ENCODE measurements at regions not wholly inside any gene's neighbourhood (a gene's known extent, or its start where the extent isn't known, plus 50 kb on each side); places are given as distances from the start of the nearest gene placed in this dataset.

- Histone ChIP-seq H3K9me3 (ENCODE audit: control insufficient read depth, low read length) (no peaks in the 10 kb centered on the region), H3K27me3 (ENCODE audit: control insufficient read depth in 1 of 2, insufficient read depth in 2 of 2, low read length in 1 of 2) (no peaks in the 10 kb centered on the region), H3K4me3 (ENCODE audit: low read length in 2 of 2) (no peak overlapping the region), H3K4me1 (ENCODE audit: control insufficient read depth in 1 of 2, insufficient read depth in 2 of 2, low read length in 2 of 2) (no peaks in the 10 kb centered on the region), H3K36me3 (ENCODE audit: control insufficient read depth in 1 of 2, insufficient read depth in 2 of 2, low read length in 1 of 2) (no peaks in the 10 kb centered on the region), H3K27ac (ENCODE audit: low read depth in 1 of 2, low read length in 2 of 2) (no peak overlapping the region)
- 29 to 35% methylated on average over 5 of the region's 5 CpGs for WGBS, 2 donors
- DNase-seq (no peak), ATAC-seq (ENCODE audit: low FRiP score) (no peak)
- intact Hi-C loops (cut with DNase I) = no loop called here
Measured at GRCh38 chr21:16004086-16004485, 274.3 kb downstream of the USP25 start.

GRCh38 chr21:16004523-16004922 is 274.7 kb downstream of the USP25 start:
- intact Hi-C loops (cut with DNase I) = no loop called here
- H3K36me3 ChIP-seq (ENCODE audit: control insufficient read depth in 1 of 2, insufficient read depth in 2 of 2, low read length in 1 of 2) = no peaks in the 10 kb centered on the region
- H3K4me3 ChIP-seq (ENCODE audit: low read length in 2 of 2) = no peak overlapping the region
- DNase-seq = no peak
- no peak overlapping the region for H3K27ac ChIP-seq (ENCODE audit: low read depth in 1 of 2, low read length in 2 of 2)
- 85 to 88% methylated on average over 7 of the region's 7 CpGs for WGBS, 2 donors
- ATAC-seq (ENCODE audit: low FRiP score) = no peak
- H3K4me1 ChIP-seq (ENCODE audit: control insufficient read depth in 1 of 2, insufficient read depth in 2 of 2, low read length in 2 of 2) = no peaks in the 10 kb centered on the region
- H3K9me3 ChIP-seq (ENCODE audit: control insufficient read depth, low read length) = no peaks in the 10 kb centered on the region
- H3K27me3 ChIP-seq (ENCODE audit: control insufficient read depth in 1 of 2, insufficient read depth in 2 of 2, low read length in 1 of 2) = no peaks in the 10 kb centered on the region

GRCh38 chr21:16005996-16006395 is 276.2 kb downstream of the USP25 start:
- no peak overlapping the region for H3K27ac ChIP-seq (ENCODE audit: low read depth in 1 of 2, low read length in 2 of 2)
- H3K9me3 ChIP-seq (ENCODE audit: control insufficient read depth, low read length) = no peaks in the 10 kb centered on the region
- DNase-seq = no peak
- WGBS, 2 donors = 92 to 95% methylated on average over 1 of the region's 1 CpG
- no peaks in the 10 kb centered on the region for H3K4me1 ChIP-seq (ENCODE audit: control insufficient read depth in 1 of 2, insufficient read depth in 2 of 2, low read length in 2 of 2)
- no peaks in the 10 kb centered on the region for H3K36me3 ChIP-seq (ENCODE audit: control insufficient read depth in 1 of 2, insufficient read depth in 2 of 2, low read length in 1 of 2)
- intact Hi-C loops (cut with DNase I) = no loop called here
- ATAC-seq (ENCODE audit: low FRiP score) = no peak
- H3K4me3 ChIP-seq (ENCODE audit: low read length in 2 of 2) = no peak overlapping the region
- no peaks in the 10 kb centered on the region for H3K27me3 ChIP-seq (ENCODE audit: control insufficient read depth in 1 of 2, insufficient read depth in 2 of 2, low read length in 1 of 2)

GRCh38 chr21:16007943-16008342 is 278.2 kb downstream of the USP25 start:
- WGBS, 2 donors = 47 to 56% methylated on average over 2 of the region's 2 CpGs
- Histone ChIP-seq H3K36me3 (ENCODE audit: control insufficient read depth in 1 of 2, insufficient read depth in 2 of 2, low read length in 1 of 2) (no peaks in the 10 kb centered on the region), H3K27ac (ENCODE audit: low read depth in 1 of 2, low read length in 2 of 2) (no peak overlapping the region), H3K4me3 (ENCODE audit: low read length in 2 of 2) (no peak overlapping the region), H3K27me3 (ENCODE audit: control insufficient read depth in 1 of 2, insufficient read depth in 2 of 2, low read length in 1 of 2) (no peaks in the 10 kb centered on the region), H3K4me1 (ENCODE audit: control insufficient read depth in 1 of 2, insufficient read depth in 2 of 2, low read length in 2 of 2) (no peaks in the 10 kb centered on the region), H3K9me3 (ENCODE audit: control insufficient read depth, low read length) (peaks cover 1% of the 10 kb centered on the region)
- DNase-seq (no peak), ATAC-seq (ENCODE audit: low FRiP score) (no peak)
- intact Hi-C loops (cut with DNase I) = no loop called here

- 88 to 91% methylated on average over 4 of the region's 4 CpGs for WGBS, 2 donors
- Histone ChIP-seq H3K27ac (ENCODE audit: low read depth in 1 of 2, low read length in 2 of 2) (no peak overlapping the region), H3K4me1 (ENCODE audit: control insufficient read depth in 1 of 2, insufficient read depth in 2 of 2, low read length in 2 of 2) (no peaks in the 10 kb centered on the region), H3K27me3 (ENCODE audit: control insufficient read depth in 1 of 2, insufficient read depth in 2 of 2, low read length in 1 of 2) (no peaks in the 10 kb centered on the region), H3K36me3 (ENCODE audit: control insufficient read depth in 1 of 2, insufficient read depth in 2 of 2, low read length in 1 of 2) (no peaks in the 10 kb centered on the region), H3K4me3 (ENCODE audit: low read length in 2 of 2) (no peak overlapping the region), H3K9me3 (ENCODE audit: control insufficient read depth, low read length) (peaks cover 1% of the 10 kb centered on the region)
- intact Hi-C loops (cut with DNase I) = no loop called here
- DNase-seq (no peak), ATAC-seq (ENCODE audit: low FRiP score) (no peak)
Measured at GRCh38 chr21:16011719-16012118, 281.9 kb downstream of the USP25 start.

- H3K9me3 ChIP-seq (ENCODE audit: control insufficient read depth, low read length) = peaks cover 1% of the 10 kb centered on the region
- no peak for ATAC-seq (ENCODE audit: low FRiP score)
- H3K4me3 ChIP-seq (ENCODE audit: low read length in 2 of 2) = no peak overlapping the region
- 33 to 39% methylated on average over 2 of the region's 2 CpGs for WGBS, 2 donors
- no peaks in the 10 kb centered on the region for H3K36me3 ChIP-seq (ENCODE audit: control insufficient read depth in 1 of 2, insufficient read depth in 2 of 2, low read length in 1 of 2)
- intact Hi-C loops (cut with DNase I) = no loop called here
- no peaks in the 10 kb centered on the region for H3K4me1 ChIP-seq (ENCODE audit: control insufficient read depth in 1 of 2, insufficient read depth in 2 of 2, low read length in 2 of 2)
- H3K27ac ChIP-seq (ENCODE audit: low read depth in 1 of 2, low read length in 2 of 2) = no peak overlapping the region
- no peaks in the 10 kb centered on the region for H3K27me3 ChIP-seq (ENCODE audit: control insufficient read depth in 1 of 2, insufficient read depth in 2 of 2, low read length in 1 of 2)
- no peak for DNase-seq
Measured at GRCh38 chr21:16013570-16013969, 283.8 kb downstream of the USP25 start.

- intact Hi-C loops (cut with DNase I) = no loop called here
- no peaks in the 10 kb centered on the region for H3K4me1 ChIP-seq (ENCODE audit: control insufficient read depth in 1 of 2, insufficient read depth in 2 of 2, low read length in 2 of 2)
- ATAC-seq (ENCODE audit: low FRiP score) = no peak
- DNase-seq = no peak
- H3K9me3 ChIP-seq (ENCODE audit: control insufficient read depth, low read length) = no peaks in the 10 kb centered on the region
- 95 to 100% methylated on average over 2 of the region's 2 CpGs for WGBS, 2 donors
- no peak overlapping the region for H3K4me3 ChIP-seq (ENCODE audit: low read length in 2 of 2)
- no peaks in the 10 kb centered on the region for H3K27me3 ChIP-seq (ENCODE audit: control insufficient read depth in 1 of 2, insufficient read depth in 2 of 2, low read length in 1 of 2)
- no peak overlapping the region for H3K27ac ChIP-seq (ENCODE audit: low read depth in 1 of 2, low read length in 2 of 2)
- H3K36me3 ChIP-seq (ENCODE audit: control insufficient read depth in 1 of 2, insufficient read depth in 2 of 2, low read length in 1 of 2) = no peaks in the 10 kb centered on the region
Measured at GRCh38 chr21:16020878-16021277, 291.1 kb downstream of the USP25 start.

GRCh38 chr21:16022116-16022515 is 292.3 kb downstream of the USP25 start:
- H3K4me1 ChIP-seq (ENCODE audit: control insufficient read depth in 1 of 2, insufficient read depth in 2 of 2, low read length in 2 of 2) = no peaks in the 10 kb centered on the region
- H3K27ac ChIP-seq (ENCODE audit: low read depth in 1 of 2, low read length in 2 of 2) = no peak overlapping the region
- DNase-seq = no peak
- no peaks in the 10 kb centered on the region for H3K36me3 ChIP-seq (ENCODE audit: control insufficient read depth in 1 of 2, insufficient read depth in 2 of 2, low read length in 1 of 2)
- H3K9me3 ChIP-seq (ENCODE audit: control insufficient read depth, low read length) = no peaks in the 10 kb centered on the region
- intact Hi-C loops (cut with DNase I) = no loop called here
- H3K27me3 ChIP-seq (ENCODE audit: control insufficient read depth in 1 of 2, insufficient read depth in 2 of 2, low read length in 1 of 2) = no peaks in the 10 kb centered on the region
- WGBS, 2 donors = 86 to 91% methylated on average over 4 of the region's 4 CpGs
- H3K4me3 ChIP-seq (ENCODE audit: low read length in 2 of 2) = no peak overlapping the region
- ATAC-seq (ENCODE audit: low FRiP score) = no peak

GRCh38 chr21:16022921-16023320 is 293.1 kb downstream of the USP25 start:
- Histone ChIP-seq H3K27me3 (ENCODE audit: control insufficient read depth in 1 of 2, insufficient read depth in 2 of 2, low read length in 1 of 2) (no peaks in the 10 kb centered on the region), H3K36me3 (ENCODE audit: control insufficient read depth in 1 of 2, insufficient read depth in 2 of 2, low read length in 1 of 2) (no peaks in the 10 kb centered on the region), H3K4me1 (ENCODE audit: control insufficient read depth in 1 of 2, insufficient read depth in 2 of 2, low read length in 2 of 2) (no peaks in the 10 kb centered on the region), H3K9me3 (ENCODE audit: control insufficient read depth, low read length) (no peaks in the 10 kb centered on the region), H3K27ac (ENCODE audit: low read depth in 1 of 2, low read length in 2 of 2) (no peak overlapping the region), H3K4me3 (ENCODE audit: low read length in 2 of 2) (no peak overlapping the region)
- no peak for ATAC-seq (ENCODE audit: low FRiP score)
- DNase-seq = no peak
- intact Hi-C loops (cut with DNase I) = no loop called here
- WGBS, 2 donors = 51 to 53% methylated on average over 3 of the region's 3 CpGs

Data from aorta (tissue), 5 donors.